Transverse colon (tissue), 3 donors: ENCODE measurements at regions not wholly inside any gene's neighbourhood (a gene's known extent, or its start where the extent isn't known, plus 50 kb on each side); places are given as distances from the start of the nearest gene placed in this dataset.

Experiments
- EP300 ChIP-seq: sonication (generic); formaldehyde crosslinking; IDR thresholded peaks from one replicate; pipeline ENCODE4 v1.6.1; 2017; ENCODE audit warnings: antibody characterized with exemption, low read depth
- TF ChIP-seq, protein P1 (sequence below), 5 experiments: fragments of 200-600 bp in 3 of 5; fragments of 450-650 bp in 2 of 5; sonication (generic) in 3 of 5; IDR thresholded peaks; 1 replicate in 2 of 5; 2 replicates in 3 of 5; pipeline ENCODE4 v1.5.1; 2016 to 2017; ENCODE audit warnings: antibody characterized with exemption in 5 of 5, inconsistent platforms in 3 of 5, mild to moderate bottlenecking in 2 of 5, moderate library complexity in 1 of 5

DNA sequence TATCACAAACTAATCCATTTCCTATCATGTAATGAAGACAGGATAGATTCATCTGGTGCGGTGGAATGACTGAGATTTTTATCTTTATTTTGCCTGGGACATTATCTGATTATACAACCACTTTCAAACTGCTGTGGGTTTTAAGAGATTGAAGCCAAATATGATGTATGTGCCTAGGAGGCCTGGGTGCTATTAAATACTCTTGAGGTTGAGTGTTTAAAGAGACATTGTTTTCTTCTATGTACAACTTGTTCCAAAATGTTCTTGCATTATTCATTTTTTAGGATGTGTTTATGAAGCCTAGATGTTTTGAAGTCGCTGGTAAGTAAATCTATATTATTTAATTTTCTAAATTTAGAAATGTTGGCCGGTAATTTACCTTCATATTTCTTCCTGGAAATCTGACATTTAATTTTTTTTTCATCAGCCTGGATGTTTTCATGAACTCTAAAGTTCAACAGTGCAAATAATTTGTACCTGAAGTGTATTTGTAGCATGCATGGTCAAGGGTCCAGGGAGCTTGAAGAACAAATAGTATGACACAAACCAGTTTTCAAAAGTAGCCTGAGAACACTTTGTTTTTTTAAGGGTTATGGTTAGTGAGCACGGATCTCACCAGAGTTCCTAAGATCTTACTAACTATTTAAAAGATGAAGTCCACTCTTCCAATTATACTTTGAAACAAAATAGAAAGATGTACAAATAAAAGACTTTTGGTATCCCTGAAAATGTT, 72.8 kb upstream of the ATP8A1 start:
- no peak for TF ChIP-seq EP300
- TF ChIP-seq, protein P1, sequence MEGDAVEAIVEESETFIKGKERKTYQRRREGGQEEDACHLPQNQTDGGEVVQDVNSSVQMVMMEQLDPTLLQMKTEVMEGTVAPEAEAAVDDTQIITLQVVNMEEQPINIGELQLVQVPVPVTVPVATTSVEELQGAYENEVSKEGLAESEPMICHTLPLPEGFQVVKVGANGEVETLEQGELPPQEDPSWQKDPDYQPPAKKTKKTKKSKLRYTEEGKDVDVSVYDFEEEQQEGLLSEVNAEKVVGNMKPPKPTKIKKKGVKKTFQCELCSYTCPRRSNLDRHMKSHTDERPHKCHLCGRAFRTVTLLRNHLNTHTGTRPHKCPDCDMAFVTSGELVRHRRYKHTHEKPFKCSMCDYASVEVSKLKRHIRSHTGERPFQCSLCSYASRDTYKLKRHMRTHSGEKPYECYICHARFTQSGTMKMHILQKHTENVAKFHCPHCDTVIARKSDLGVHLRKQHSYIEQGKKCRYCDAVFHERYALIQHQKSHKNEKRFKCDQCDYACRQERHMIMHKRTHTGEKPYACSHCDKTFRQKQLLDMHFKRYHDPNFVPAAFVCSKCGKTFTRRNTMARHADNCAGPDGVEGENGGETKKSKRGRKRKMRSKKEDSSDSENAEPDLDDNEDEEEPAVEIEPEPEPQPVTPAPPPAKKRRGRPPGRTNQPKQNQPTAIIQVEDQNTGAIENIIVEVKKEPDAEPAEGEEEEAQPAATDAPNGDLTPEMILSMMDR (IDR thresholded peaks at IDR 0.05): no peak
